HG02798 (cell line): ENCODE measurements at regions not wholly inside any gene's neighbourhood (a gene's known extent, or its start where the extent isn't known, plus 50 kb on each side); places are given as distances from the start of the nearest gene placed in this dataset.

Source experiments
- ATAC-seq: cut with Tn5 transposase; IDR thresholded peaks from one replicate; pipeline ENCODE4 v1.9.1; 2021; ENCODE audit warnings: mild to moderate bottlenecking; ENCODE audit not compliant: unreplicated experiment, poor library complexity

GRCh38 chr13:73397496-73398305 lies 338.9 kb downstream of the KLF5 start:
- no peak for ATAC-seq

GRCh38 chr13:73394066-73394465 lies 335.3 kb downstream of the KLF5 start:
- ATAC-seq = no peak

GRCh38 chr13:73390100-73390499 lies 331.3 kb downstream of the KLF5 start:
- ATAC-seq = no peak

GRCh38 chr13:73388586-73388985 lies 329.8 kb downstream of the KLF5 start:
- no peak for ATAC-seq

GRCh38 chr13:73387318-73387717 lies 328.5 kb downstream of the KLF5 start:
- no peak for ATAC-seq

- no peak for ATAC-seq
Measured at GRCh38 chr13:73385848-73386247, 327.0 kb downstream of the KLF5 start.

- no peak for ATAC-seq
Measured at GRCh38 chr13:73372666-73373627, 314.1 kb downstream of the KLF5 start.

- no peak for ATAC-seq
Measured at GRCh38 chr13:73370066-73370465, 311.3 kb downstream of the KLF5 start.

GRCh38 chr13:73369095-73369494 lies 310.3 kb downstream of the KLF5 start:
- no peak for ATAC-seq

GRCh38 chr13:73368608-73369007 lies 309.8 kb downstream of the KLF5 start:
- ATAC-seq = no peak

- ATAC-seq = no peak
Measured at GRCh38 chr13:73367886-73368285, 309.1 kb downstream of the KLF5 start.

- no peak for ATAC-seq
Measured at GRCh38 chr13:73366241-73366640, 307.4 kb downstream of the KLF5 start.

- ATAC-seq = no peak
Measured at GRCh38 chr13:73365681-73366080, 306.9 kb downstream of the KLF5 start.

- ATAC-seq = no peak
Measured at GRCh38 chr13:73365252-73365651, 306.4 kb downstream of the KLF5 start.

GRCh38 chr13:73364736-73365135 lies 305.9 kb downstream of the KLF5 start:
- ATAC-seq = no peak

- ATAC-seq = no peak
Measured at GRCh38 chr13:73358606-73359095, 299.8 kb downstream of the KLF5 start.

GRCh38 chr13:73355134-73355533 lies 296.3 kb downstream of the KLF5 start:
- ATAC-seq = no peak

- ATAC-seq = no peak
Measured at GRCh38 chr13:73351730-73352129, 292.9 kb downstream of the KLF5 start.

GRCh38 chr13:73341748-73342147 lies 282.9 kb downstream of the KLF5 start:
- ATAC-seq = no peak

GRCh38 chr13:73340069-73340468 lies 281.3 kb downstream of the KLF5 start:
- no peak for ATAC-seq

- no peak for ATAC-seq
Measured at GRCh38 chr13:73339086-73339485, 280.3 kb downstream of the KLF5 start.
